ENCODE measurements at regions not wholly inside any gene's neighbourhood (a gene's known extent, or its start where the extent isn't known, plus 50 kb on each side); places are given as distances from the start of the nearest gene placed in this dataset.

DNA sequence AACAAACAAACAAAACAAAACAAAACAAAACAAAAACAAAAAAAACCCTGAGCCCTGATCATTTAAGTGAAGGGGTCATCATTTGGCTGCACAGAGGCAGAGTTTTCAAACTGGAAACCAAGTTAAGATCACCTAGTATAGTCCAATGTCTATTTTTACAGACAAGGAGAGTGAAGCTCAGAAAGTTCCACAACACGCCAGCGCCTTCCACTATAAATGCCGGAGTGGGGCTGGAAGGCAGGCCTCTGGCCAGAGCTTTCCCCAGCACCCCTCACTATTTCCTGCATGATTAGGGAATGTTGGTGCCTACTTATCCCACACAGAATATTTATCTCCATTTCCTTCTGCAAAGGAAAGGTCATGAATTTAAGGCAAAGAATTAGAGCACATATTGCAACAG lies 319.7 kb upstream of the WWC1 start:
- Mint-ChIP-seq H3K4me1 (ENCODE audit: low read depth) (peaks cover 8% of the 10 kb centered on the region), H3K4me3 (ENCODE audit: low read depth) (no peak overlapping the region), H3K27me3 (peaks cover 11% of the 10 kb centered on the region), H3K9me3 (ENCODE audit: low read depth) (no peaks in the 10 kb centered on the region), H3K36me3 (ENCODE audit: insufficient read depth) (no peaks in the 10 kb centered on the region), H3K27ac (no peak overlapping the region)
- TF ChIP-seq, protein P1, sequence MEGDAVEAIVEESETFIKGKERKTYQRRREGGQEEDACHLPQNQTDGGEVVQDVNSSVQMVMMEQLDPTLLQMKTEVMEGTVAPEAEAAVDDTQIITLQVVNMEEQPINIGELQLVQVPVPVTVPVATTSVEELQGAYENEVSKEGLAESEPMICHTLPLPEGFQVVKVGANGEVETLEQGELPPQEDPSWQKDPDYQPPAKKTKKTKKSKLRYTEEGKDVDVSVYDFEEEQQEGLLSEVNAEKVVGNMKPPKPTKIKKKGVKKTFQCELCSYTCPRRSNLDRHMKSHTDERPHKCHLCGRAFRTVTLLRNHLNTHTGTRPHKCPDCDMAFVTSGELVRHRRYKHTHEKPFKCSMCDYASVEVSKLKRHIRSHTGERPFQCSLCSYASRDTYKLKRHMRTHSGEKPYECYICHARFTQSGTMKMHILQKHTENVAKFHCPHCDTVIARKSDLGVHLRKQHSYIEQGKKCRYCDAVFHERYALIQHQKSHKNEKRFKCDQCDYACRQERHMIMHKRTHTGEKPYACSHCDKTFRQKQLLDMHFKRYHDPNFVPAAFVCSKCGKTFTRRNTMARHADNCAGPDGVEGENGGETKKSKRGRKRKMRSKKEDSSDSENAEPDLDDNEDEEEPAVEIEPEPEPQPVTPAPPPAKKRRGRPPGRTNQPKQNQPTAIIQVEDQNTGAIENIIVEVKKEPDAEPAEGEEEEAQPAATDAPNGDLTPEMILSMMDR (IDR thresholded peaks at IDR 0.05; ENCODE audit: unreplicated experiment): no peak
- no peak for DNase-seq (ENCODE audit: low spot score, unreplicated experiment)

DNA sequence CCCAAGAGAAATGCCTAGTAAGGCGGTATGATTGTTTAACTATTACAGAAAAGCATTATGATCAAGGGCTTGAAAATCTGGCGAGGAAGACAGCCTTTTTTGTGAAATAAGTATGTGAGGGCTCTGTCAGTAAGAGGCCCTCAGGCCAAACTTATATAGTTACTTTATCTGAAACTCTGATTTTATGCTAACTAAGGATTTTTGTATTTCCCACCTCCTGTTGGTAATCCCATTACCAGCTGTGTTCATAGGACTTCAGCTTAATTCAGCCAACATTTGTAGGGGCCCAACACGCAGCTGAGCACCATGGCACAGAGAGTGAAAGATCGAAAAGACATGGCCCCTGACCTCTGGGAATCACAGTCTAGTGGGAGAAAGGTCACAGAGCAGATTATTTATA lies 318.3 kb upstream of the WWC1 start:
- H3K36me3 Mint-ChIP-seq (ENCODE audit: insufficient read depth): no peaks in the 10 kb centered on the region
- no peak for DNase-seq (ENCODE audit: low spot score, unreplicated experiment)
- no peak overlapping the region for H3K27ac Mint-ChIP-seq
- peaks cover 8% of the 10 kb centered on the region for H3K27me3 Mint-ChIP-seq
- TF ChIP-seq, protein P1 (IDR thresholded peaks at IDR 0.05; ENCODE audit: unreplicated experiment): no peak
- H3K4me1 Mint-ChIP-seq (ENCODE audit: low read depth): peaks cover under 1% of the 10 kb centered on the region
- H3K4me3 Mint-ChIP-seq (ENCODE audit: low read depth): no peak overlapping the region
- no peaks in the 10 kb centered on the region for H3K9me3 Mint-ChIP-seq (ENCODE audit: low read depth)

DNA sequence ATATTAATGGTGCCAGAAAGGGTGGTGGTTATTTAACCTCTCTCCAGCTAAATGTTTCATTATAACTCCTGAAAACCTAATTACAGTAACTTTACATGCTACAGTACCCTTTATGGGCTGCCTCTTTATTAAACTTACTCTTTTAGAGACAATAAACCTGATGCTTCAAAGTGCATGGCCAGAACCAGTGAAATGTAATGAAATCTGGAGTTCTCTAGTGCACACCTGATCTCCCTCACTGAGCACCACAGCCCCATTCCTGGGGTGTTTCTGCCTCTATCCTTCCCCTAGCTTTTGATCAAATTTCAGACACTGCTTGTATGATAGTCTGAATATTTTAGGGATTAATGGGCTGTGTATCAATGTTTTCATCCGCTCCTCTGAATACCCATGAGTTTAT lies 306.5 kb upstream of the WWC1 start:
- Mint-ChIP-seq H3K4me1 (ENCODE audit: low read depth) (peaks cover 14% of the 10 kb centered on the region), H3K9me3 (ENCODE audit: low read depth) (no peaks in the 10 kb centered on the region), H3K4me3 (ENCODE audit: low read depth) (no peak overlapping the region), H3K27ac (no peak overlapping the region), H3K27me3 (peaks cover 7% of the 10 kb centered on the region), H3K36me3 (ENCODE audit: insufficient read depth) (no peaks in the 10 kb centered on the region)
- TF ChIP-seq, protein P1 (IDR thresholded peaks at IDR 0.05; ENCODE audit: unreplicated experiment): no peak
- no peak for DNase-seq (ENCODE audit: low spot score, unreplicated experiment)

DNA sequence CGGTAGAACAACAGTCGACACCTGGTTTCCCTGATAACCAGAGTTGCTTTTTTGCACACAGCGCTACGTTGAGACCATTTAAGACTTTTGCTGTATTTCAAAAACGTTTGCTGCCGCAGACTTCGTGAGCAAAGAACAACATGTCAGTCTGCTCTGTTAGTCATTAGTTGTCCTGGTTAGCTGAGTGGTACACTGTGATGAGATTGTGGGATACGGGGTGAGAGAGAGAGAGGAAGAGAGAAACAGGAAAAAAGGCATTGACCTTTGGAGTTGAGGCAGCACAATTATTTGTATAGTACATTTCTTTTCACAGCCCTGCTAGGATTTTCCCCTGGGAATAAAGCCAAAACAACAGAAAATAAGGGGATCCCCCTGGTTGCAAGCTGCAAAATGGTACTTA lies 306.1 kb upstream of the WWC1 start:
- Mint-ChIP-seq H3K27me3 (peaks cover 7% of the 10 kb centered on the region), H3K36me3 (ENCODE audit: insufficient read depth) (no peaks in the 10 kb centered on the region), H3K4me1 (ENCODE audit: low read depth) (peaks cover 14% of the 10 kb centered on the region), H3K4me3 (ENCODE audit: low read depth) (peak overlapping the region; percentile 7), H3K9me3 (ENCODE audit: low read depth) (no peaks in the 10 kb centered on the region), H3K27ac (peak overlapping the region; percentile 0)
- no peak for DNase-seq (ENCODE audit: low spot score, unreplicated experiment)
- TF ChIP-seq, protein P1 (IDR thresholded peaks at IDR 0.05; ENCODE audit: unreplicated experiment): no peak

DNA sequence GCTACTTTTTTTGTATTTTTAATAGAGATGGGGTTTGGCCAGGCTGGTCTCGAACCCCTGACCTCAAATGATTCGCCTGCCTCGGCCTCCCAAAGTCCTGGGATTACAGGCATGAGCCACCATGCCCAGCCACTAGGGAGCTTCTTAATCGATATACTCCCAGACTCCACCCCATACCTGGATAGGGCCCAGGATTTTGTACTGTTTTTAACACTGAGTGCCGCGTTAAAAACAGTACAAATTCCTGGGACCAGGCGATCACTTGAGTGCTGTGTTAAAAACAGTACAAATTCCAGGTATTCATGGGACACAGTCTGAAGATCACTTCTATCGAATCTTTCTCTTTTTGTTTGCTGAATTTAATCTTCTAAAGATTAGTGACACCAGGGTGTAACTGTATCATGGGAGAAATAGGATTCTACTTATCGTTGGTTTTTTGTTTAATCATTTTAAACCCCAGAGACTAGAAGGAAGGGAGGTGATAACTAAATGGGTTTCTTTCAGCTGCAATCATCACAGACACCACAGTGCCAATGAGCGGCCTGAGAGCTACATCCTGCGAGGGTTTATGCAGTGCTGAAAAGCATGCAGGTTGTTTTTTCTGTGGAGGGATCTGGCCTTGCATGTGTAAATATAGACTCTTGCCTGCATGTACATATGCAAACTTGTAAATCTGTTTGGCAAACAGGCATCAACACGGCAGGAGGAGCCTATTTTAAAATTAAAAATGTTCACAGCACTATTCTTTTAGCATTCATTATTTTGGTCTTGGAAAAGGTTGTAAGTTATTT lies 303.8 kb upstream of the WWC1 start:
- H3K27ac Mint-ChIP-seq: no peak overlapping the region
- TF ChIP-seq, protein P1 (IDR thresholded peaks at IDR 0.05; ENCODE audit: unreplicated experiment): no peak
- no peaks in the 10 kb centered on the region for H3K9me3 Mint-ChIP-seq (ENCODE audit: low read depth)
- H3K4me3 Mint-ChIP-seq (ENCODE audit: low read depth): no peak overlapping the region
- peaks cover 14% of the 10 kb centered on the region for H3K4me1 Mint-ChIP-seq (ENCODE audit: low read depth)
- no peak for DNase-seq (ENCODE audit: low spot score, unreplicated experiment)
- H3K36me3 Mint-ChIP-seq (ENCODE audit: insufficient read depth): no peaks in the 10 kb centered on the region
- peaks cover 7% of the 10 kb centered on the region for H3K27me3 Mint-ChIP-seq
